Left ventricle myocardium inferior (tissue), 1 donor: ENCODE measurements at regions not wholly inside any gene's neighbourhood (a gene's known extent, or its start where the extent isn't known, plus 50 kb on each side); places are given as distances from the start of the nearest gene placed in this dataset.
A peak's percentile ranks its signal among the peaks of the same experiment; 100 is the strongest.

ENCODE experiments used
- DNase-seq: peaks from one replicate; pipeline ENCODE4 v3.0.0-alpha.2; 2020
- H3K27ac ChIP-seq: fragments of 200-600 bp; replicated peaks from 2 replicates; pipeline ENCODE4 v1.8.0; 2021
- H3K27me3 ChIP-seq: fragments of 200-600 bp; 2 replicates; pipeline ENCODE4 v1.8.0; 2021; ENCODE audit warnings: low read depth
- H3K36me3 ChIP-seq: fragments of 200-600 bp; 2 replicates; pipeline ENCODE4 v1.8.0; 2021
- H3K4me1 ChIP-seq: fragments of 200-600 bp; 2 replicates; pipeline ENCODE4 v1.8.0; 2021
- H3K4me3 ChIP-seq: fragments of 200-600 bp; 2 replicates; pipeline ENCODE4 v1.8.0; 2021; ENCODE audit warnings: mild to moderate bottlenecking, moderate library complexity
- H3K9me3 ChIP-seq: fragments of 200-600 bp; replicated peaks from 2 replicates; pipeline ENCODE4 v1.8.0; 2021
- CTCF ChIP-seq: fragments of 200-600 bp; IDR thresholded peaks from 2 replicates; pipeline ENCODE4 v1.8.0; 2021; ENCODE audit warnings: antibody characterized with exemption, mild to moderate bottlenecking, borderline replicate concordance
- intact Hi-C: fragments of 100-400 bp; cut with micrococcal nuclease; formaldehyde crosslinking; loops from one replicate; pipeline ENCODE4 v1.11.0; 2022
- donor health status: DM: no; HTN: yes; CAD: no; lungs with severe emphysema.

DNA sequence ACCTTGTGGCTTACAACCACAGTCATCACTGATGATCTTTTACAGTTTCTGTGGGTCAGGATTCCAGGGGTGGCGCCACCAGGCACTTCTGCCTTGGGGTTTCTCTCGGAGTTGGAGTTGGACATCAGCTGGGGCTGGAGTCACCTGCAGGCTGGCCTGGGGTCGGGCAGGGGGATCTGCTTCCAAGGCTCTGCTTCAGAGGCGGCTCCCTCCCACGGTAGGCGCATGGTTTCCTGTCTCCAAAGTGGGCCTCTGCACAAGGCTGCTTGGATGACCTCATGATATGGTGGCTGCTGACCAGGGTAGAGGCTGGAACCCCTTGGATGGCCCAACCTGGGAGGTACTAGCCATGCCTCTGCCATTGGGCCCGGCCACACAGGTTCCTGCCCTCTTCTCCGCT lies 170.6 kb upstream of the CIBAR2 start:
- Histone ChIP-seq H3K4me1 (peaks cover 28% of the 10 kb centered on the region), H3K36me3 (no peaks in the 10 kb centered on the region), H3K27me3 (no peaks in the 10 kb centered on the region), H3K9me3 (no peaks in the 10 kb centered on the region), H3K27ac (no peak overlapping the region), H3K4me3 (no peak overlapping the region)
- no peak for TF ChIP-seq CTCF
- DNase-seq: no peak
- intact Hi-C loops: no loop called here

GRCh38 chr16:85283305-85284050 lies 171.2 kb upstream of the CIBAR2 start:
- intact Hi-C loops: no loop called here
- TF ChIP-seq CTCF: no peak
- Histone ChIP-seq H3K27ac (no peak overlapping the region), H3K36me3 (no peaks in the 10 kb centered on the region), H3K9me3 (no peaks in the 10 kb centered on the region), H3K4me1 (peaks cover 28% of the 10 kb centered on the region), H3K4me3 (no peak overlapping the region), H3K27me3 (no peaks in the 10 kb centered on the region)
- no peak for DNase-seq

GRCh38 chr16:85284141-85284817 lies 172.0 kb upstream of the CIBAR2 start:
- Histone ChIP-seq H3K27ac (no peak overlapping the region), H3K9me3 (no peaks in the 10 kb centered on the region), H3K4me3 (no peak overlapping the region), H3K36me3 (no peaks in the 10 kb centered on the region), H3K27me3 (no peaks in the 10 kb centered on the region), H3K4me1 (peaks cover 28% of the 10 kb centered on the region)
- DNase-seq: no peak
- intact Hi-C loops: no loop called here
- TF ChIP-seq CTCF: no peak

DNA sequence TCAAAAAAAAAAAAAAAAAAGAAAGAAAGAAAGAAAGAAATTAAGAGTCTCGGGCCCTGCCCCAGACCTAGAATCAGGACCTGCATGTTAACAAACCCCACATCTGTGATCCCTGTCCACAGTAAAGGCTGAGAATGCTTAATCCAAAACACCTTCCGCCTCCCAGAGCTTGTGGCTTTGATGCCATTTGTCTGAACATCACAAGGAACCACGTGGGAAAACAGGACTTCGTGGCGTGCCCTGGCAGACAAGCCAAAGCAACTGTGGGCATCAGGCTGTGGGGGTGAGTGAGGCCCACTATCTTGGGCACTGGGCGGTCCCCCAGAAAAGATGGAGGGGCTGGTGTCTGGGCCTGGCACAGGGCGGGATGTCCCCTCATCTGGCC lies 173.4 kb upstream of the CIBAR2 start:
- peaks cover 34% of the 10 kb centered on the region for H3K4me1 ChIP-seq
- H3K27ac ChIP-seq: peak overlapping the region; percentile 64
- intact Hi-C loops: no loop called here
- H3K36me3 ChIP-seq: no peaks in the 10 kb centered on the region
- no peaks in the 10 kb centered on the region for H3K27me3 ChIP-seq
- no peak overlapping the region for H3K4me3 ChIP-seq
- no peaks in the 10 kb centered on the region for H3K9me3 ChIP-seq
- TF ChIP-seq CTCF: no peak
- DNase-seq: no peak

GRCh38 chr16:85286066-85286831 lies 174.0 kb upstream of the CIBAR2 start:
- TF ChIP-seq CTCF: no peak
- H3K4me1 ChIP-seq: peaks cover 38% of the 10 kb centered on the region
- no peaks in the 10 kb centered on the region for H3K9me3 ChIP-seq
- no peaks in the 10 kb centered on the region for H3K36me3 ChIP-seq
- peak overlapping the region; percentile 64 for H3K27ac ChIP-seq
- peak; percentile 72 for DNase-seq
- intact Hi-C loops: no loop called here
- peak overlapping the region; percentile 29 for H3K4me3 ChIP-seq
- H3K27me3 ChIP-seq: no peaks in the 10 kb centered on the region
